ENCODE measurements at regions not wholly inside any gene's neighbourhood (a gene's known extent, or its start where the extent isn't known, plus 50 kb on each side); places are given as distances from the start of the nearest gene placed in this dataset.

- TF ChIP-seq CTCF (IDR thresholded peaks at IDR 0.05) = no peak
- TF ChIP-seq POLR2A (IDR thresholded peaks at IDR 0.05) = no peak
These were observed 184.4 kb upstream of the LPP start for GRCh38 chr3:187969581-187969950.
